SH-SY5Y (cell line): ENCODE measurements at regions not wholly inside any gene's neighbourhood (a gene's known extent, or its start where the extent isn't known, plus 50 kb on each side); places are given as distances from the start of the nearest gene placed in this dataset.

Experiments used
- GATA2 ChIP-seq: IDR thresholded peaks from 2 replicates; pipeline ENCODE4 v1.6.1; 2011; ENCODE audit warnings: mild to moderate bottlenecking, low read depth, low read length
- GATA3 ChIP-seq: IDR thresholded peaks from 2 replicates; pipeline ENCODE4 v1.6.1; 2011; ENCODE audit warnings: low read depth, mild to moderate bottlenecking, low read length, moderate library complexity

GRCh38 chr9:19521205-19521604 lies 112.4 kb downstream of the ACER2 start:
- TF ChIP-seq GATA2 (no peak), GATA3 (no peak)
